Right forelimb (tissue), 1 donor: ENCODE measurements at regions not wholly inside any gene's neighbourhood (a gene's known extent, or its start where the extent isn't known, plus 50 kb on each side); places are given as distances from the start of the nearest gene placed in this dataset.
A peak's percentile ranks its signal among the peaks of the same experiment; 100 is the strongest.
"Not testable (repeated sequence)": the region's sequence is repeated elsewhere in the genome, so short reads cannot be mapped to it uniquely, and the experiment has no call there.

Experiments used
- DNase-seq: peaks from one replicate; pipeline ENCODE4 v3.0.0-alpha.2; 2018

DNA sequence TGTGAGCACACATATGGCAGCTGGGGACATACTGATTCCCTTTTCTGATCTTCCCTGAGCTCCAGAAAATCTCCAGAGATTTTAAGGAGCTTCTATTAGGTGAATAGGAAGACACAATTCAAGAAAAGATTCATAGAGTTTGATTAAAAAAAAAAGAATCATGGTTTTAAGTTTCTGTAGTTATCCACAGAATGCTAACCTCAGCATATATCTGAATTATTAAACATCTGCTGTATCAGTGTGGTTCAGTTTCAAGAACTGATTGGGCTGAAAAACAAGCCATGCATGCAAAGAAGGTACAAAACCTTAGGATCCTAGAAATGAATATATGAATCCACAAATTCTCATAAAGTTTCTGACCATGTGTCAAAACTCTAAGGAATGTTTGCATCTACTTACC lies 94.1 kb upstream of the ZNF438 start:
- no peak for DNase-seq

DNA sequence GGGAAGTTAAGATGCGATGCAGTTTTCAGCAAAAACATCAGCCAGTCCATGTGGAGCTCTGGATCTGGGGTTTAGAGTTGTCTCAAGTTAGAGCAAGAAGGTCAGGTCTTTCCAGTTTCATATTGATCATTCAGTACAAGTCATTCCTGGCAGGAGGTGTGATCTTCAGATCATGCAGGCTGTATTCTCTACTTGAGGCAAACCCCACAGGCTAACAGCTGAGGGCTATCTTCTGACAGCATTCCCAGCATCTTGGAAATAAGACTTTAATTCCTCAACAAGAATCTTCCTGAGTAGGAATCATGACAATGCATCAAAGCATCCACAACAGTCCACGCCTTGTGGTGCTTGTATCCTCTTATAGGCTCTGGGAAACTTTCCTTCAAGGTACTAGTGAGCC lies 94.9 kb upstream of the ZNF438 start:
- DNase-seq: no peak

DNA sequence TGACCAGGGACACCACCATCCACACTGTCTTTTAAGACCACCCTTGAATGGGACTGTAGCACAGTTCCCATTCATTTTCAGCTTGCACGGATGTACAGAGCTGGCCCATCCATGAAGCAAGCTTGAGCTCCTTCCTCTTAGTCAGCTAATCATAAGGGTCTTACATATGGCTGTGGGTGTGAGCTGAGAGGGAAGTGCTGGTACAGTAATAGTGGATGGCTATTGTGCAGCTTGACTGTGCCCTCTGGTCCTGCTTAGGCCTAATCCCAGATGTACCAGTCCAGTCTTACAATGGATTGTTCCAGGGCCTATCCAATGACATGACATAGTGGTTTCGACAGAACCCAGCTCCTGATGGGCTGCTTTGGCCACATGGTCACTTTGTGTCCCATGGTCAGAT lies 96.9 kb upstream of the ZNF438 start:
- DNase-seq: no peak

DNA sequence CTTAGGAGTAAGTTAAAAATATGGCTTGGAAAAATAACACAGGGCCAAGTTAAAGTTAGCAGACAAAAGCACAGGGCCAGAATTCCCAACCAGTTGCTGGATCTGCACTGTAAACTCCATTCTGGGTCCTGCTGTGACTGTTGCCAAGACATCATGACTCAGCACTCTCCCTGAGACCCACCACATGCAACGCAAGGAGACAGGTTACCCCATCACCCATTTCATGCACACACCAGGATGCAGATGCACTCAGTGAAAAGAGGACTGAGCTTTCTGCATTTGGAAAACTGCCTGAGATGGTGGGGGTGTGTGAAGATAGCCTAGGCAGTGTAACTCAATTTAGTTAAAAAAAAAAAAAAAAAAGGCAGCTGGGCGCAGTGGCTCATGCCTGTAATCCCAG lies 97.6 kb upstream of the ZNF438 start:
- DNase-seq: no peak

DNA sequence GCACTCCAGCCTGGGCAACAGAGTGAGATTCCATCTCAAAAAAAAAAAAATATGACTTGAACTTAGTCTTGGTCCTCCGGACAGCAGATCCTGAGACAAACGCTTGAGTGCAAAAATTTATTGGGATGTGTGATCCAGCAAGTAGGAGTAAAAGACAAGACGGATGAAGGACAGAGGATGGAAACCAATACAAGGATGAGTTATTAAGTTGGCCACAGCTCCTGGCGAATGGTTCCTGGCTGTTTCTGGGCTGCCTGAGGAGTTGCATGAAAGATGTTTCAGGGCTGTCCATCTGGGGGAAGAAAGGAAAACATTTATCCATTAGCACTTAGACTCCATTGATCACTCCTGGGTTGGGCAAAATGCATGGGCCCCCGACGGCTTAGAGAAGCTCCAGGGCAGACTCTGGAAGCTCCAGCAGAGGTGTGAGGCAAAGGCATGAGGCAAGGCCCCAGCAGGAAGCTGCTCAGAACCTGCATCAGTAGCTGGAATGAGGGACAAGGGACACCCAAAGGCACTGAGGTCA lies 98.3 kb upstream of the ZNF438 start:
- no peak for DNase-seq

DNA sequence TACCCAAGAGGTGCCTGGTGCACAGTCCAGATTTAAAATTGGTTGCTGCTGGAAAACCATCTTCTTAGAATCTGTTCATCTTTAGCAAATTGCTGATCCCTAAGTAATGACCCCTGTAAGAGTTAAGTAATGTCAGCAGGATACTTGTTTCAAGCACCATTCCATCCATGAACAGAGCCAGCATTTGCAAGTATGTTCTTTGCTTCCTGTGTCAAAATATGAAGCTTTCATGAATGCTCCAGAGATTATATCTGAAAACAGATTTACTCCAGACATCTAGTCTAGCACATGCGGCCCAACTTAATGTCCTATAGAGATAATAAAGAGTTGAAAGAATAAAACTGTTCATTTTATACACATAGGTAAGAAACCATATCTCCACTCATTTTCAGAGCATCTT lies 98.7 kb upstream of the ZNF438 start:
- DNase-seq: no peak

DNA sequence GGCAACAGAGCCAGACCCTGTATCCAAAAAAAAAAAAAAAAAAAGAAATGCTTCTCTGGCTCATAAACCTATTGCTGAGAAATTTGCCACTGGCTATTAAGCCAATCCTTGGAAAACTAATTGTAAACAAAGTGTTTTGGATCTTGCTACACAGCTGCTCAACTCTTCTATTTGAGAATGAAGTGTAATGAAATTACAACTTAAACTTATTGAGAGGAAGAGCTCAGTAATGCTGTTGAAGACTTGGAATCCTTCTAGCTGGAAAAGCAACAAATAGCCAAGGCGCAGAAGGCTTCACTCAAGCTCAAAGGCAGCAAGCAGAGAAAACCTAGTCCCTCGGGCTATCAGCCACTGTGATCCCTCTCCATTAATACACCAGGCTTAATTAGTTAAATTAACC lies 99.6 kb upstream of the ZNF438 start:
- DNase-seq: no peak

DNA sequence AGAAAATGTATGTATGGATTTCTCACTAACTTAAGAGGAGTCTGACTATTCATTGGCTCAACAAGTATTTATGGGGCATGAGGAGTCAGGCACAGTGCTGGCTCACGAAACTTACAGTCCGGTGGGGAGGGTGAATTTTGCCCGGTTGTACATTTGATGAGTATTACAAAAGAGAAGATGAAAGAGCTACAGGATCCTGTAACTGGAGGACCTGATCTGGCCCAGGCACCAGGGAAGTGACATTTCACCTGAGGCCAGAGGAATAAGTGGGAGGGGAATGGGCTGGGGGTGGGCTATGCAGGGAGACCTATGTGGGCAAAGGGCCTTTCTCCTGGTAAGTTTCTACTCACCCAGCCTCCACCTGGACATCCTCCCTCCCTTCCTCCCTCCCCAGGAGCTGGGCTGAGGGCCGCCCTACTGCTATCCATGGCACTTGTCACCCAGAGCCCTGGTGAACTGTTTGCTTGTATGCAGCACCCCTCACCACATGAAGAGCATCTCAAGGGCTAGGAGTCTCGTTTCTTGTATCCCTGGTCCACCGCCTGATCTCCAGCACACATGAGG lies 101.1 kb upstream of the ZNF438 start:
- no peak for DNase-seq

DNA sequence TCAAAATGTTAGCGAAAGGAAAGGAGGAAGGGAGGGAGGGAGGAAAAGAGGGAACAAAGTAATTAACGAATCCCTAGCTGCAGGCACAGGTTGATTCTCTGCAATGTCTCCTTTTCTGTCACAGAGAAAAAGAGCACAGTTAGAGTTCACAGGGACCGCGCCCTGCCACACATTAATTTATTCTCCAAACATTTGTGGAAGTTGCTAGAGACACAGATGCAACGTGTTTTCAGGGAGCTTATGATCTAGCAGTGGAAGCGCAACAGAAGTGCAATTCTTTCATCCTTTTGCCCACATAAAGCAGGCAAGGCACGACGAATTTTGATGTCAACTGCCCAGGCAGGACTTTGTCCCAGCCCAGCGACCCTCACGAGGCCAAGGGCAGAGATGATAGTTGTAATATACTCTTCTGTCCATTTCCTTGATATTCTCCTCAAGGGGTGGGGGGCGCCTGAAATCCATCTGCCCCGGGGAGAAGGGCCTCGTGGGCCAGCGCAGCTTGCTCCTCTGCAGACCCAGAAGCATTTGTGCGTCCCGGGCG lies 101.7 kb upstream of the ZNF438 start:
- no peak for DNase-seq

DNA sequence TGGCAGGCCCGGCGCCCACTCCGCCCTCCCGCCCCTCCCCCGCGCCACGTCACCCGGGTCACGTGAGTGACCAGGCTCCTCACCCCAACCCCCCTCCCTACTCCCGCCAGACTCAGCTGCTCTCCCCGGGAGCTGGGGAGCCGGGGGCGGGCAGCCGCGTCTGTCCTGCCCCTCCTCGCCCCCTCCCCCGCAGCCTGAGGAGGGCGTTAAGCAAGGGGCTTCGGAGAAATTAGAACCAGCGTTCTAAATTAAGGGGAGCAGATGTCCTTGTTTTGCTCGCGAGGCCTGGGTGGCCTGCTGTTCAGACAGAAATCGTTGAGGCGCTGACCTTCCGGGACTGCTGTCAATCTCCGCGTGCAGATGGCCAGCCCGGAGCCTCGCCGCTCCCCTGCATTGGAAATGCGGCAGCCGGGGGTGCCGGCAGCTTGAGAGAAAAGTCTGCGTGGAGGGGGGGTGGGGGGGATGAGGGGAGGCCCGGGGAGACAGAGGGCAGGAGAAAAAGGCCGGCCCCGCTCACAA lies 102.2 kb upstream of the ZNF438 start:
- DNase-seq: peak; percentile 92

DNA sequence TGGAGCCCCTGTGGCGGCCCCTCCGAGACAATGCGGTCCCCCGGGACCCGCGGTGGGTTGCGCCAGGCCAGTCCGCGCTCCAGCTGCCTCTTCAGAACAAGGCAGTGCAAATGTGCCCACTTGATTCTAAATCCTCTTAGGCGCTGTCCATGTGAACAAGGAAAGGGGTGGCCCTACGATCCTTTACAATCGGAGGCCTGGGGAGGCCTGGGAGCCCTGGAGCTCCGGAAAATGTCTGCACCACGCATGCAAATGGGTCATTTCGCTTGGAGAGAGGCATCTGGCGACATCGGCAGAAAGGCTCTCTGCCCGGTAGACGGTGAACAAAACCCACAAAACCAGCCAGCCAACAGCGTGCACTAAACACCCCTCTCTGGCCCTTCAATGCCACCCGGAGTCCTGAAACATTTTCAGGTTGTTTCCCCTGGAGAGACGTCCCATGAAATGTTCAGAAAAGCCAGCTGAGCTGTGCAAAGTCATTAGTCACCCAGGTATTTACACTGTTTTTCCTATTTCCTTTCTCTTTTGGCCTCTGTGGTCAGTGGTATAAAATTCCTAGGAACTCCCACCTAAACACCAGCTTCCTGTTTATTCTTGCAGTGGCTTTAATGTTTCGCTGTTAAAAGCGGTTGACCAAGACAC lies 102.8 kb upstream of the ZNF438 start:
- DNase-seq: peak; percentile 61

DNA sequence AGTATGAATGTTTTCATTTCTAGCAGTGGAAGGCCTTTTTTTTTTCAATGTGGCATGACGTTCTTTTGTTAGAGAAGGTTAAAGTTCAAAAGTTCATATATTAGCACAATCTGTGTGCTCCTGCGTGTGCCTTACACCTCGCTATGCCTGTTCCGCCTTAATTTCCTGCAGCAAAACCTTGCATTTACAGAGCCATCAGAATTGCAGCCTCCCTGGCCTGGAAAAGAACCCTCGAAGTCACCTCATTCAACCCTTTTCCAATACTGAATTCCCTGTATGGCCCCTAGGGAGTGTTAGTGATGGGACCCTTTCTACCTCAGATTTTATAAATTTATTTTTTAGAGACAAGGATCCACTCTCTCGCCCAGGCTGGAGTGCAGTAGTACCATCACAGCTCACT lies 103.5 kb upstream of the ZNF438 start:
- DNase-seq: no peak

DNA sequence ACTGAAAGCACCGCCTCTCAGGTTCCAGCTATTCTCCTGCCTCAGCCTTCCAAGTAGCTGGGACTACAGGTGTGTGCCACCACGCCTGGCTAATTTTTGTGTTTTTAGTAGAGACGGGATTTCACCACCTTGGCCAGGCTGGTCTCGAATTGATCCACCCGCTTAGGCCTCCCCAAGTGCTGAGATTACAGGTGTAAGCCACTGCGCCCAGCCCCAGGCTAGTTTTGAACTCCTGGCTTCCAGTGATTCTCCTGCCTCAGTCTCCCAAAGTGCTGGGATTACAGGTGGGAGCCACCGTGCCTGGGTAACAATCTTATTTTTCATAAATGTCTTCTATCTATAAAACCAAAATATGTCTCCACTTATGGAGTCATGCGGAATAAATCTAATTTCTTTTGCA lies 104.1 kb upstream of the ZNF438 start:
- DNase-seq: not testable (repeated sequence)

DNA sequence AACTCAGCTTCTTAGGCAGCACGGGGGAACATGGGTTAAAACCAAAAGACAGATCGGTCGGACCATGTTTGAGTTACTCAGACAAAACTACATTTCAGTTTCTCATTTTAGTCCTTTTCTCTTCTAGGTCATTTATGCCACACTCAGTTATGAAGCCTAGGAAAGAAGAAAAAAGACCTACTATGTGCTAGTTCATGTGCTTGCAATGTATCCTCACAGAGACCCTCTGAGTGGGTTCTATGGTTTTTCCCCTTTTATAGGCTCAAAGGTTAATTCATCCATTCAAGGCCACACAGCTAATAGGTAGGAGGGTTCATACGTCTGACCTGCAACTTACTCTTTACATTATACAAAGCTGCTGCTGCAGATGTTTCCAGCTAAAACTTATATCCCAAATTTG lies 104.7 kb upstream of the ZNF438 start:
- DNase-seq: no peak

DNA sequence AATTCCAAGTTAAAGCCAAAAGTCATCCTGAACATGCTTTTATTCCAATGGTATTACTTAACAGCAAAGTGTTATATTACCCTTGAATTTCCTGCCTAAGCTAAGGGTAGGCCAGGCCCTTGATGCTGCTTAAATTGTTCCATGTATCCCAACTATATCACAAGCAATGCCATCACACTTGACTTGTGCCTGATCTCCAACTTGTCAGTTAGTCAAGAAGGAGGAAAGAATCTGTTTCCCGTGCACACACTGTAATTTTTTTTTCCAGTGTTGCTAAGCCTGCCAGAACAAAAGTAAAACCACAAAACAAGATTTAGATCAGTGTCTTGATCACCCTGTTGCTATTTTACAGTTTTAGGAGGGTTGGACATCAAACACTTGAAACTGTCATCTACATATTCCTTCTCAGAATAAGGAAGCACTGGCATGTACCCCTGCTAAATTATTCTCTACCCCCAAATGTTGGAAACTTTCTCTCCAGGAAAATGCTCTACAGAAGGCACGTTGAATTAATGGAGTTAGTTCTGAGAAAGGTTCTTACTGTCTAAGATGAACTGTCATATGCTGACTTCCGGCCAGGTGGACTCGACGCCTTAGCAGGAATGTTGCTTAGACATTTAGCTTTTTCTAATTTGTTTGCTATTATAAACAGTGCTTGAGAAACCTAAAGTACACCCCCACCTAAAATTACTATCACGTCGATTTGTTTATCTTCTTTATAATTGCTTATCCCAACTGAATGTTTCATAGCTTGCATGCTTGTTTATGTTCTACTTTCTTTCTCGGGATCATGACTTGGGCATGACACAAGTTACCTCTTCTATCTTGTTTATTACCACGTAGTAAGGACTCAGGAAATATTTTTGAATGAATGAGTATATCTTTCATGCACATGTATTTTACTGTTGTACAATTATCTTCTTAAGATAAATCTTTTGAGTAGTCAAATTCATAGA lies 105.5 kb upstream of the ZNF438 start:
- DNase-seq: no peak

DNA sequence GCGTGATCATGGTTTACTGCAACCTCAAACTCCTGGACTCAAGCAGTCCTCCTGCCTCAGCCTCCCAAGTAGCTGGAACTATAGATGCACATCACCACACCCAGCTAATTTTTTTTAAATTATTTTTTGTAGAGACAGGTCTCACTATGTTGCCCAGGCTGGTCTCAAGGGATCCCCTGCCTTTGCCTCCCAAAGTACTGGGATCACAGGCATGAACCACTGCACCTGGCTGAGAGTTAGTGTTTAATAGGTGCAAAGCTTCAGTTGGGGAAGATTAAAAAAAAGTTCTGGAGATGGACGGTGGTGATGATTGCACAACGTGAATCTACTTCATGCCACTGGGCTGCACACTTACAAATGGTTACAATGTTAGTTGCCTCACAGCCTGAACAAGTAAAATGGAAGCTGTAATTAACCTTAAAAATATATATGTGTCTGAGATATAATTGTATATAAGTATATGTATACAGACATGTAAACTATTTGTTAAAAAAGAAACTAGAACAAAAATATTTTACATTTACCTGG lies 106.4 kb upstream of the ZNF438 start:
- no peak for DNase-seq

DNA sequence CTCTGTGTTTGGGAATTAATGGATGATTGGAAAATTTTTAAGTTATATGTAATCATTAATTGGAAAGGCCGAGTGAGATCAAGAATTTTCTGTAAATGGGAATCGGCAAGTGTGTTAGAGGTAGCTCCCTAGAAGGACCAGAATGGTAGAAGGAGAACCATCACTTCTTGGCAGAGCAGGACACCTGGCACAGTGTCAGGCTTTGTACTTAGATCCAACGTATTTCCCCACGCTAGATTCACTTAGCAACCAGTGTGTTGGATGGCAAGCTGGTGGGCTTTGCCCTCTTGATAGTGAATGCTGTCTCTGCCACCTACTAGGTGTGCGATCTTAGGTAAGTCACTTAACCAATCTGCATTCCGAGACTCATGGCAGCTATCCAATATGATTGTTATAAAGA lies 107.8 kb upstream of the ZNF438 start:
- no peak for DNase-seq

DNA sequence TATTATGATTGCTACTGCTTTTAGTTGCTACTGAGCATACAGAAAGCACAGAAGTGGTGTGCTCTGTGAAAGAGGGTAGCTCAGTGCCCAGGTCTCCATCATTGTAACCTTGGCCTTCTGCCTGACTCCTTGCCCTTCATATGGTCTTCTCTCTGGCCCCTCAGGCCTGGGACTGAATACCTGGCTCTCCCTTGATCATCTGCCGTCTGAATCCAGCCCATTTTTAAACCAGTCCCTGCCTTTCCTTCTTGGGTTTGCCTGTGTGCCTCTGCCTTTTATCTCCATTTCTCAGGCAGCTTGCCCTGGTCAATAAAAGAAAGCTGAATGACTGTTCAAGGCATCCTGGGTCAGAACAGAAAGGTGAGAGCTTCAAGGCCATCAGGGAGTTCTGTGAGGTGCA lies 109.1 kb upstream of the ZNF438 start:
- DNase-seq: no peak

DNA sequence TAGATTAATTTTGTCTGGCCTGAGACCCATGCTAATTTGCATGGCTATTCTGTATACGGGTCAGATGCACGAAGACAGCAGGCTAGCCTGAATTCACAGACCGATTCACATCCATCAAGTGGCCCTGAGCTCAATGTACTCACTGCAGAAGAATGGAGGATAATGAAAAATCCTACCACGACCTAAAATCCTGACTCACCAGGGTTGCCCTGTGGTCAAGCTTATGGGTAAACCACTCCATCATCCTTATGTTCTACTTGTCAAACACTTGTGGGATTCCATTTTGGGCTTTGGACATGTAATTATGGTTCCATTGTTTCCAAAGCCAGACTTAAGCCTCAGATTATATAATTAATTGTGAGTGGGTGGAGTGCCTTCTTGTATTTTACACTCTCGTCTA lies 110.4 kb upstream of the ZNF438 start:
- no peak for DNase-seq

DNA sequence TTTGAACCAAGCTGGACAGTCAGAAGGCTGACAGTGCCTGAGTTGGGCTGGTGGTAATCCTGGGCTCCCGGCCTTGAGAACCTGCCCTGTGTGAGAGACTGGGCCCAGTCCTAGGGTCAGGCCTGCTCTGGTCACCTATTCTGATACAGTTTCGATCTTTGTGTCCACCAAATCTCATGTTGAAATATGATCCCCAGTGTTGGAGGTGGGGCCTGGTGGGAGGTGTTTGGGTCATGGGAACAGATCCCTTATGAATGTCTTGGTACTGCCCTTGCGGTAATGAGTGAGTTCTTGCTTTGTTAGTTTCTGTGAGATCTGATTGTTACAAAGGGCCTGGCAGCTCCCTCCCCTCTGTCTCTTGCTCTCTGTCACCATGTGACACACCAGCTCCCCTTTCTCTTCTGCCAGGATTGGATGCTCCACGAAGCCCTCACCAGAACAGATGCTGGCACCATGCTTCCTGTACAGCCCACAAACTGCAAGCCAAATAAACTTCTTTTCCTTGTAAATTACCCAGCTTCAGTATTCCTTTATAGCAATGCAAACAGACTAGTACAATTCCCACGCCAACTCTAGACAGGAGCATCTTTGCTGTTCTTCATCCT lies 111.8 kb upstream of the ZNF438 start:
- no peak for DNase-seq

DNA sequence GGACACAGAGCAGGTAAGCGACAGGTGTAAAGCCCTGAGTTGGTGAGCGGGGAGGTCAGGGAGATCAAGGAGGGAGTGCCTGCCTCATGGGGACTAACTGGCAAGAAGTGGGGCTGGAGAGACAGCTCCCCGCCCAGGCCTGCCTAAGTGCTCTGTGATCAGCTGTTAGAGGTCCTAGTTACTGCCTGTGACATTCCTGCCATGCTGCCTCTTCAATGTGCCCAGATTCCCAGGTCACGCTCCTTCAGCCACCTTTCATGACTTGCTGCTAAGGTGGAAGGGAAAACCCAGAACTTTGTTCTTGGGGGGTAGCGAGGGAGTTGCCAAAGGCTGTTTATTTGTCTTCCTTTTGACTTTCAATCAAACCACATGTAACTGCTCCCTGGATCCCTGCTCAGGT lies 114.3 kb upstream of the ZNF438 start:
- DNase-seq: no peak

DNA sequence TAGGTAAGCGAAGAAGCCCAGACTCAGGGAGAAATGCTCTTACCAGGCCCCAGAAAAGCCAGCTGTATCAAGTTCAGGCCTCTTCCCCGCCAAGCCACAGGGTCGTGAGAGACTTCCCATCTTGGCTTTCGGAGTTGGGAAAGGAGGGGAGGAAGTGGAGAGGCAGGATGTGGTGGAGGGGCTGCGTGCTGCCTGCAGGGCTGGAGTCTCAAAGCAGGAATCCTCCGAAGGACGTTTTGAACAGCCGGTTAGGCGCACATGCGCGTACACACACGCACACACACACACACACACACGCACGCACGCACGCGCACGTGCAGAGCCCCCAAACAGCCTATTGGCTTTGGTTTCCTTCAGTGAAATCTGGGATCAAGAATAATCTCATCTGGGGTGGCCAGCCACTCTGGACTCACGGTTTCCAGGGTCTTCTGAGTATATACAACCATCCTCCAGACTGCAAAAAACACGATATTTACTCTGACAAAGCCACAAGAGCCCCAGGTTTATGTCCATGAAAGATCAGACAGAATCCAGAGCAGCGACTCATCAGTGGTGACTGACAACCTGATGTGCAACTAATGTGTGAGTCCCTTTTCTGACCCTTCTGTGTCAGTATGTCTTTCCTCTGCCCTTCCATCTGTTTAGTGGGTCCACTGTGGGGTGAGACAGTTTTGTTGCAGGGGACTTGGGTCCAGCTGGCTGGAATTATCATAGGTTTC lies 115.0 kb upstream of the ZNF438 start:
- DNase-seq: peak; percentile 85
